Endothelial cell (in vitro differentiated cells): ENCODE measurements at regions not wholly inside any gene's neighbourhood (a gene's known extent, or its start where the extent isn't known, plus 50 kb on each side); places are given as distances from the start of the nearest gene placed in this dataset.

Source experiments
- DNase-seq: peaks from one replicate; pipeline ENCODE4 v3.0.0; 2021; ENCODE audit warnings: low spot score
- H3K27ac Mint-ChIP-seq: one replicate; pipeline ENCODE4 v1.8.0; 2021; ENCODE audit warnings: mixed read lengths, inconsistent platforms; ENCODE audit not compliant: unreplicated experiment
- H3K27me3 Mint-ChIP-seq: one replicate; pipeline ENCODE4 v1.8.0; 2021; ENCODE audit warnings: mild to moderate bottlenecking, moderate library complexity, mixed read lengths, inconsistent platforms; ENCODE audit not compliant: unreplicated experiment
- H3K36me3 Mint-ChIP-seq: one replicate; pipeline ENCODE4 v1.8.0; 2021; ENCODE audit warnings: mild to moderate bottlenecking, low read depth, mixed read lengths, inconsistent platforms; ENCODE audit not compliant: unreplicated experiment
- H3K4me1 Mint-ChIP-seq: one replicate; pipeline ENCODE4 v1.8.0; 2021; ENCODE audit warnings: mild to moderate bottlenecking, mixed read lengths, inconsistent platforms; ENCODE audit not compliant: unreplicated experiment
- H3K4me3 Mint-ChIP-seq: one replicate; pipeline ENCODE4 v1.8.0; 2021; ENCODE audit warnings: mild to moderate bottlenecking, mixed read lengths, inconsistent platforms; ENCODE audit not compliant: unreplicated experiment
- H3K9me3 Mint-ChIP-seq: one replicate; pipeline ENCODE4 v1.8.0; 2021; ENCODE audit warnings: mixed read lengths, inconsistent platforms; ENCODE audit not compliant: unreplicated experiment
- CTCF ChIP-seq: fragments of 200-600 bp; sonication (generic); IDR thresholded peaks from one replicate; pipeline ENCODE4 v1.5.0; 2021; ENCODE audit warnings: antibody characterized with exemption; ENCODE audit not compliant: unreplicated experiment

- no peak overlapping the region for H3K4me3 Mint-ChIP-seq
- no peaks in the 10 kb centered on the region for H3K4me1 Mint-ChIP-seq
- H3K27me3 Mint-ChIP-seq: no peaks in the 10 kb centered on the region
- H3K36me3 Mint-ChIP-seq: no peaks in the 10 kb centered on the region
- no peak for DNase-seq
- TF ChIP-seq CTCF: no peak
- no peak overlapping the region for H3K27ac Mint-ChIP-seq
- H3K9me3 Mint-ChIP-seq: peaks cover 6% of the 10 kb centered on the region
These were observed 74.1 kb upstream of the GHR start for GRCh38 chr5:42349163-42349562.

GRCh38 chr5:42351956-42352355 is 71.3 kb upstream of the GHR start:
- peaks cover 6% of the 10 kb centered on the region for H3K9me3 Mint-ChIP-seq
- no peak overlapping the region for H3K27ac Mint-ChIP-seq
- H3K4me1 Mint-ChIP-seq: no peaks in the 10 kb centered on the region
- no peak for DNase-seq
- H3K27me3 Mint-ChIP-seq: no peaks in the 10 kb centered on the region
- no peak for TF ChIP-seq CTCF
- H3K36me3 Mint-ChIP-seq: no peaks in the 10 kb centered on the region
- no peak overlapping the region for H3K4me3 Mint-ChIP-seq

- H3K27ac Mint-ChIP-seq: no peak overlapping the region
- no peak for DNase-seq
- H3K27me3 Mint-ChIP-seq: no peaks in the 10 kb centered on the region
- H3K36me3 Mint-ChIP-seq: no peaks in the 10 kb centered on the region
- no peak overlapping the region for H3K4me3 Mint-ChIP-seq
- TF ChIP-seq CTCF: no peak
- no peaks in the 10 kb centered on the region for H3K4me1 Mint-ChIP-seq
- H3K9me3 Mint-ChIP-seq: no peaks in the 10 kb centered on the region
These were observed 63.2 kb upstream of the GHR start for GRCh38 chr5:42360056-42360455.

- H3K36me3 Mint-ChIP-seq: no peaks in the 10 kb centered on the region
- no peak overlapping the region for H3K27ac Mint-ChIP-seq
- H3K27me3 Mint-ChIP-seq: no peaks in the 10 kb centered on the region
- no peaks in the 10 kb centered on the region for H3K4me1 Mint-ChIP-seq
- no peaks in the 10 kb centered on the region for H3K9me3 Mint-ChIP-seq
- no peak overlapping the region for H3K4me3 Mint-ChIP-seq
- no peak for DNase-seq
- TF ChIP-seq CTCF: no peak
These were observed 62.5 kb upstream of the GHR start for GRCh38 chr5:42360616-42361314.

- no peak overlapping the region for H3K27ac Mint-ChIP-seq
- H3K4me3 Mint-ChIP-seq: no peak overlapping the region
- TF ChIP-seq CTCF: no peak
- H3K27me3 Mint-ChIP-seq: no peaks in the 10 kb centered on the region
- H3K9me3 Mint-ChIP-seq: no peaks in the 10 kb centered on the region
- no peaks in the 10 kb centered on the region for H3K36me3 Mint-ChIP-seq
- no peak for DNase-seq
- H3K4me1 Mint-ChIP-seq: no peaks in the 10 kb centered on the region
These were observed 61.9 kb upstream of the GHR start for GRCh38 chr5:42361315-42361688.
